Activated CD4-positive, alpha-beta memory T cell treated with anti-CD3 and anti-CD28 coated beads, Interleukin-2, amount 10 ng/mL, durations not matched to agents 7 days and 5 days (primary cell): ENCODE measurements at regions not wholly inside any gene's neighbourhood (a gene's known extent, or its start where the extent isn't known, plus 50 kb on each side); places are given as distances from the start of the nearest gene placed in this dataset.
"Not testable (repeated sequence)": the region's sequence is repeated elsewhere in the genome, so short reads cannot be mapped to it uniquely, and the experiment has no call there.

ENCODE experiments used
- CTCF ChIA-PET: fragments of 350-600 bp; sonication (Branson Sonifier 250); formaldehyde crosslinking; loops from one replicate; lab custom pipeline; 2021; ENCODE audit warnings: antibody characterized with exemption, inconsistent platforms; lab: Charles Lee
- POLR2A ChIA-PET: fragments of 350-600 bp; sonication (Branson Sonifier 250); formaldehyde crosslinking; loops from one replicate; lab custom pipeline; 2021; ENCODE audit warnings: antibody characterized with exemption; lab: Charles Lee
- DNase-seq: peaks from one replicate; pipeline ENCODE4 v3.0.0-alpha.2; 2020
- H3K27ac Mint-ChIP-seq: one replicate; pipeline ENCODE4 v1.8.0; 2021; ENCODE audit warnings: mild to moderate bottlenecking, mixed read lengths
- H3K27me3 Mint-ChIP-seq: one replicate; pipeline ENCODE4 v1.8.0; 2021; ENCODE audit warnings: mixed read lengths
- H3K36me3 Mint-ChIP-seq: one replicate; pipeline ENCODE4 v1.8.0; 2021; ENCODE audit warnings: low read depth, mixed read lengths
- H3K4me1 Mint-ChIP-seq: one replicate; pipeline ENCODE4 v1.8.0; 2021; ENCODE audit warnings: mixed read lengths
- H3K4me3 Mint-ChIP-seq: one replicate; pipeline ENCODE4 v1.8.0; 2021; ENCODE audit warnings: mild to moderate bottlenecking, mixed read lengths
- H3K9me3 Mint-ChIP-seq: one replicate; pipeline ENCODE4 v1.8.0; 2021; ENCODE audit warnings: mixed read lengths

DNA sequence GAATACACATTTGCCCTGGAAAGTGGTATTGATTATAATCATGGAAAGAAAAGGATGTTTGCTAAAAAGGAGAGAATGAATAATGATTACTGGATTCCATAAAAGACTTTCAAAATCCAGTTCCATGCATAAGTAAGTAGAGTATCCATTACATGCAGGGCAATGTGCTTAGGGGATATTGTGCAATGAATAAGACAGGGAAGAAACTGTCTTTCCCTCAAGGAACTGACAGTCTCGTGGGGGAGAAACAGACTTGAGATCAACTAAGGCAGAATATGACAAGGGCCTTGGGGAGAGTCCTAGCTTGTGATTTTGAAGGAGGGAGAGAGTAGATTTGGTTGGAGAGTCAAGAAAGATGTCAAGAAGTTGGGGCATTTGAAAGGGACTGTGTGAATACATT lies 130.6 kb downstream of the SPP2 start:
- ChIA-PET POLR2A (no interaction called here), CTCF (no interaction called here)
- no peak overlapping the region for H3K4me3 Mint-ChIP-seq
- DNase-seq: no peak
- H3K27ac Mint-ChIP-seq: no peak overlapping the region
- no peaks in the 10 kb centered on the region for H3K4me1 Mint-ChIP-seq
- H3K9me3 Mint-ChIP-seq: no peaks in the 10 kb centered on the region
- H3K36me3 Mint-ChIP-seq: no peaks in the 10 kb centered on the region
- H3K27me3 Mint-ChIP-seq: peaks cover 26% of the 10 kb centered on the region

DNA sequence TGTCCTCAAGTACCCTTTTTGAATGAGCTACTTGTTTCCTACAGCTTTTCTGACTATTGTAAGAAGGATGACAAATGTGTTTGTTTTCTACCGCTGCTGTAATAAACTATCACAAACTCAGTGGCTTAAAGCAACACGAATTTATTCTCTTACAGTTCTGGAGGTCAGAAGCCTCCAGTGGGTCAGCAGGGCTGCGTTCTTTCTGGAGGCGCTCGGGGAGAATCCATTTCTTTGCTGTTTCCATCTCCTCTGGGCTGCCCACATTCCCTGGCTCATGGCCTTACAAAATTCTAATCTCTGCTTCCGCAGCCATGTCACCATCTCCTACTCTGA lies 128.5 kb downstream of the SPP2 start:
- Mint-ChIP-seq H3K4me1 (no peaks in the 10 kb centered on the region), H3K27me3 (peaks cover 22% of the 10 kb centered on the region), H3K9me3 (no peaks in the 10 kb centered on the region), H3K27ac (no peak overlapping the region), H3K36me3 (no peaks in the 10 kb centered on the region), H3K4me3 (no peak overlapping the region)
- CTCF ChIA-PET: interaction anchor here (0.5 kb wide), 1 partner anchor 22 kb away, joined by 4 read pairs; no protein-coding TSS in a partner anchor
- no peak for DNase-seq
- POLR2A ChIA-PET: no interaction called here

GRCh38 chr2:234178330-234179030 lies 128.0 kb downstream of the SPP2 start:
- POLR2A ChIA-PET: no interaction called here
- Mint-ChIP-seq H3K9me3 (no peaks in the 10 kb centered on the region), H3K27ac (no peak overlapping the region), H3K36me3 (no peaks in the 10 kb centered on the region), H3K4me3 (no peak overlapping the region), H3K27me3 (peaks cover 22% of the 10 kb centered on the region), H3K4me1 (no peaks in the 10 kb centered on the region)
- CTCF ChIA-PET: interaction anchor here (0.5 kb wide), 1 partner anchor 21 kb away, joined by 4 read pairs; no protein-coding TSS in a partner anchor
- no peak for DNase-seq

- Mint-ChIP-seq H3K36me3 (no peaks in the 10 kb centered on the region), H3K4me1 (peaks cover 4% of the 10 kb centered on the region), H3K4me3 (no peak overlapping the region), H3K27ac (no peak overlapping the region), H3K27me3 (peaks cover 14% of the 10 kb centered on the region), H3K9me3 (no peaks in the 10 kb centered on the region)
- POLR2A ChIA-PET: no interaction called here
- CTCF ChIA-PET: no interaction called here
- no peak for DNase-seq
These were observed 125.1 kb downstream of the SPP2 start for GRCh38 chr2:234175649-234176048.

DNA sequence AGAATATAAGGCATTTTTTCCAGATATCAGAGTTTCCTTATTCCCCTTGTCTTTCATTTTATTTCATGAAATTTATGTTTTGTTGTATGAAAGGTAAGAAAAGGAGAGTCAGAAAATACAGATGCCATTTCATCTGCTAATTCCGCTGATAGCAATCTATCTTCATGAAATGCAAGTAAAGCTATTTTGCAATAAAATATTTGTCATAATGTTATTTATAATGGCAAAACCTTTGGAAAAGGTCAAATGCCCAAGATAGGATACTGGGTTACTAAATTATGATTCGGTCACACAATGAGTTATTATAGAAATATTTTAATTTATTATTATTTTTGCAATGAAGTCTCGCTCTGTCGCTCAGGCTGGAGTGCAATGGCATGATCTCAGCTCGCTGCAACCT lies 124.2 kb downstream of the SPP2 start:
- DNase-seq: no peak
- Mint-ChIP-seq H3K9me3 (no peaks in the 10 kb centered on the region), H3K4me1 (peaks cover 4% of the 10 kb centered on the region), H3K36me3 (no peaks in the 10 kb centered on the region), H3K27me3 (peaks cover 12% of the 10 kb centered on the region), H3K27ac (no peak overlapping the region), H3K4me3 (no peak overlapping the region)
- ChIA-PET POLR2A (no interaction called here), CTCF (interaction anchor here (0.7 kb wide), 1 partner anchor 29 kb away, joined by 3 read pairs; no protein-coding TSS in a partner anchor)

- no peaks in the 10 kb centered on the region for H3K36me3 Mint-ChIP-seq
- H3K4me1 Mint-ChIP-seq: peaks cover 4% of the 10 kb centered on the region
- H3K9me3 Mint-ChIP-seq: no peaks in the 10 kb centered on the region
- ChIA-PET CTCF (interaction anchor here (0.7 to 1.4 kb wide), 2 partner anchors 116 to 373 kb away, joined by 3 read pairs; no protein-coding TSS in a partner anchor), POLR2A (no interaction called here)
- H3K27me3 Mint-ChIP-seq: peaks cover 7% of the 10 kb centered on the region
- H3K4me3 Mint-ChIP-seq: no peak overlapping the region
- no peak for DNase-seq
- H3K27ac Mint-ChIP-seq: no peak overlapping the region
These were observed 122.0 kb downstream of the SPP2 start for GRCh38 chr2:234172532-234172931.

GRCh38 chr2:234172066-234172465 lies 121.6 kb downstream of the SPP2 start:
- CTCF ChIA-PET: interaction anchor here (0.7 to 2.0 kb wide), 3 partner anchors 116 to 373 kb away, joined by 3 to 4 read pairs (median 3); no protein-coding TSS in a partner anchor
- Mint-ChIP-seq H3K9me3 (no peaks in the 10 kb centered on the region), H3K27me3 (peaks cover 7% of the 10 kb centered on the region), H3K4me1 (peaks cover 4% of the 10 kb centered on the region), H3K27ac (no peak overlapping the region), H3K4me3 (no peak overlapping the region), H3K36me3 (no peaks in the 10 kb centered on the region)
- POLR2A ChIA-PET: no interaction called here
- DNase-seq: no peak

DNA sequence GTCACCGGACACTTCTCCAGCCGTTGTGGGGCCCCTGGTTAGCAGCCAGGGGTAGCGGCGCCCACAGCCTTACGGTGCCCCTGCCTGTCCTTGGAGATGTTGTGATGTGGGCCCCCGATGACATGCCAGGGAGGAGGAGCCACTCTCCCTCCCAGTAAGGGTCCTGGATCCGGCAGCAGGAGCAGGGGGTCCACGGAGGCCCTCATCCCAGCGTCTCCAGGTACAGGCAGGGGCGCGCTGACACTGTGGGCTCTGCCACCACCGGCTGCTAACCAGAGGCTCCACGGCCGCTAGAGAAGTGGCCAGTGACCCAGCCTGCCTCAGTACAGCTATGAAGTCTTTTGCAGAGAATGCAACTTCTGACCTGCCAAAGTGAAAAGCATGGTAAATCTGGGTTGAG lies 121.2 kb downstream of the SPP2 start:
- no peak overlapping the region for H3K27ac Mint-ChIP-seq
- CTCF ChIA-PET: interaction anchor here (2.0 kb wide), 1 partner anchor 117 kb away, joined by 4 read pairs; no protein-coding TSS in a partner anchor
- peaks cover 4% of the 10 kb centered on the region for H3K4me1 Mint-ChIP-seq
- no peaks in the 10 kb centered on the region for H3K9me3 Mint-ChIP-seq
- POLR2A ChIA-PET: no interaction called here
- peaks cover 7% of the 10 kb centered on the region for H3K27me3 Mint-ChIP-seq
- H3K36me3 Mint-ChIP-seq: no peaks in the 10 kb centered on the region
- H3K4me3 Mint-ChIP-seq: no peak overlapping the region
- no peak for DNase-seq

DNA sequence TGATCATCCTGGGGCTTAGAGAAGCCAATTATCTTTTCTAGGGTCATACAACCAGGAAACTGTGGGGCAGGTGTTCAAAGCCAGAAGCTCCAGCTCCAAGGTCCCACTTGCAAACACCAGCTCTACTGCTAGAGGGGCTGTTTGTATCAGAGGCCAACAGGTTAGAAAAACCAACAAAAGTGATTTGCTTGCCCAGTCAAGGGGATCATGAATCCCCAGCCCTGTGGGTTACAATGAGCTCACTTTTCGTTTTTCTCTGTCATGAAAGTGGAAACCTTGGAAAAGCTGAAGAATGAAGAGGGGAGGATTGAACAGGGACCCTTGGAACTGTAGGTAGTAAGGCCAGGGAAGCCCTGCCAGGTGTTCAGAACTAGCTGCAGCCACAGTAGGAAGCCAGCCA lies 119.2 kb downstream of the SPP2 start:
- Mint-ChIP-seq H3K9me3 (no peaks in the 10 kb centered on the region), H3K27ac (no peak overlapping the region), H3K4me1 (peaks cover 10% of the 10 kb centered on the region), H3K36me3 (no peaks in the 10 kb centered on the region), H3K4me3 (no peak overlapping the region), H3K27me3 (peaks cover 7% of the 10 kb centered on the region)
- ChIA-PET POLR2A (interaction anchor here (0.9 kb wide), 1 partner anchor 19 kb away, joined by 5 read pairs; no protein-coding TSS in a partner anchor), CTCF (interaction anchor here (0.6 to 1.9 kb wide), 6 partner anchors 34 to 376 kb away, joined by 3 to 7 read pairs (median 6); partner anchors contain the start of gene ARL4C)
- DNase-seq: no peak

DNA sequence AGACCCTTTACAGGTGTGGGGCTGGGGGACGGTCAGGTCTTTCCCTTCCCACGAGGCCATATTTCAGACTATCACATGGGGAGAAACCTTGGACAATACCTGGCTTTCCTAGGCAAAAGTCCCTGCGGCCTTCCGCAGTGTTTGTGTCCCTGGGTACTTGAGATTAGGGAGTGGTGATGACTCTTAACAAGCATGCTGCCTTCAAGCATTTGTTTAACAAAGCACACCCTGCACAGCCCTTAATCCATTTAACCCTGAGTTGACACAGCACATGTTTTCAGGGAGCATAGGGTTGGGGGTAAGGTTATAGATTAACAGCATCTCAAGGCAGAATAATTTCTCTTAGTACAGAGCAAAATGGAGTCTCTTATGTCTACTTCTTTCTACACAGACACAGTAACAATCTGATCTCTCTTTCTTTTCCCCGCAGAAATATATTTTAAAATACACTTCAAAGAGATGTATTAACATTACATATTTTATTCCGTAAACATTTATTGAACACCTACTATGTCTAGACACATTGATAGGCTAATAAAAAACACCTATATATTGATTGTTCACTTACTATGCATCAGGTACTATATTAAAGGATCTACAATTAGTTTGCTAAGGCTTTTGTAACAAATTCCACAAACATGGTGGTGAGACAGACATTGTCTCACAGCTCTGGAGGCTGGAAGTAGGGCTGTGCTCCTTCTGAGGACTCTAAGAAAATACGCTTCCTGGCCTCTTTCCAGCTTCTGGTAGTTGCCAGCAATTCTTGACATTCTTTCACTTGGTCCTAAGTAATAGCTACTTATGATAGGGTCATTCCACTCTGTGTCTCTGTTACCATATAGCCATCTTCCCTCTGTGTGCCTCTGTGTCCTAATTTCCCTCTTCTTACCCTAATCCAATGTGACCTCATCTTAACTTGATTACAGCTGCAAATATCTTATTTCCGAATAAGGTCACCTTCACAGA lies 118.4 kb downstream of the SPP2 start:
- CTCF ChIA-PET: interaction anchor here (1.0 to 1.9 kb wide), 4 partner anchors 34 to 377 kb away, joined by 3 to 7 read pairs (median 4); partner anchors contain the start of gene ARL4C
- H3K27me3 Mint-ChIP-seq: not testable (repeated sequence)

GRCh38 chr2:234166531-234166930 lies 116.0 kb downstream of the SPP2 start:
- Mint-ChIP-seq H3K4me3 (no peak overlapping the region), H3K36me3 (no peaks in the 10 kb centered on the region), H3K9me3 (no peaks in the 10 kb centered on the region), H3K4me1 (peaks cover 24% of the 10 kb centered on the region), H3K27ac (no peak overlapping the region), H3K27me3 (no peaks in the 10 kb centered on the region)
- no peak for DNase-seq
- CTCF ChIA-PET: interaction anchor here (1.3 kb wide), 1 partner anchor 122 kb away, joined by 5 read pairs; no protein-coding TSS in a partner anchor
- POLR2A ChIA-PET: no interaction called here

More for the DNA sequence above, 118.4 kb downstream of the SPP2 start:
- H3K4me1 Mint-ChIP-seq: peaks cover 18% of the 10 kb centered on the region
- H3K36me3 Mint-ChIP-seq, DNase-seq, H3K4me3 Mint-ChIP-seq, H3K9me3 Mint-ChIP-seq, H3K27ac Mint-ChIP-seq: not testable (repeated sequence)
- POLR2A ChIA-PET: interaction anchor here (0.9 kb wide), 1 partner anchor 18 kb away, joined by 5 read pairs; no protein-coding TSS in a partner anchor

DNA sequence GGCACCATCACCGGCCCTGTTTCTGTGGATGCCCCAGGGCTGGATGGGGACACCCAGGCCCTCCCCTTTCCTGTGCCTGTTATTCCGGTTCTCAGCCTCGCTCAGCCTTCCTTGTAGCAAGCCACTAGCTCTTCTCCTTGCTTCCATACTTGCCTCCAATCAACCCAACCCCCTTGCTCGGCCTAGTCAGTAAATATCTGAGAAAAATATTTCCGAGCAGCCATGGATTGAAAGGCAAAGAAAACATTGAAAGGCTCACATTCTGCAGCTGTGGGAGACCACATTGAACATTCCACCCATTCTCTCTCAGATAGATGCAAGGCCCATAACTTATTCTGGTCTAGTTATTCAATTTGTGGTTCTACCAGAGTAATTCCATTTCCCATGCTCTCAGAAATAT lies 114.9 kb downstream of the SPP2 start:
- peaks cover 20% of the 10 kb centered on the region for H3K4me1 Mint-ChIP-seq
- POLR2A ChIA-PET: no interaction called here

More for the DNA sequence above, 114.9 kb downstream of the SPP2 start:
- Mint-ChIP-seq H3K27me3 (no peaks in the 10 kb centered on the region), H3K36me3 (no peaks in the 10 kb centered on the region), H3K4me3 (no peak overlapping the region), H3K27ac (no peak overlapping the region), H3K9me3 (no peaks in the 10 kb centered on the region)
- DNase-seq: no peak
- CTCF ChIA-PET: no interaction called here
